ENCODE measurements at regions not wholly inside any gene's neighbourhood (a gene's known extent, or its start where the extent isn't known, plus 50 kb on each side); places are given as distances from the start of the nearest gene placed in this dataset.

DNA sequence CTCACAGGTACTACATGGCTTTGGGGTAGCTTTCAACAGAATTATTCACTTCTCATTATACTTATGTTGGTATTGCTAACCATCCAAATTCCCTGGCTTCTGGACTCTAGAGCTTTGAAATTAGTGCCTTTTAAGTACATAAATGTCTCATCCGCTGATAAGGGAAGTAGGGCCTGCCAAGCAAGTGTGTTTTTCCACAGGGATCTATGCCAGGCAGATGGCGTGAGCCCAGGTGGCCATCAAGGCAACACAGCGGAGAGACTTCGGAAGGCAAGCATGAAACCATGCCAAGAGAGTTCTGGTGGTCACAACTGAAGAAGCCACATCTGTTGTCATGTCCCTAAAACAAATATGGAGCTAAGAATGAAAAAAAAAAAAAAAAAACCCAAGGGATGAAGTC is 503.1 kb upstream of the LCORL start:
- TF ChIP-seq EZH2phosphoT487 (IDR thresholded peaks at IDR 0.05; ENCODE audit: borderline replicate concordance, low read depth) = no peak
- TF ChIP-seq, protein P1, sequence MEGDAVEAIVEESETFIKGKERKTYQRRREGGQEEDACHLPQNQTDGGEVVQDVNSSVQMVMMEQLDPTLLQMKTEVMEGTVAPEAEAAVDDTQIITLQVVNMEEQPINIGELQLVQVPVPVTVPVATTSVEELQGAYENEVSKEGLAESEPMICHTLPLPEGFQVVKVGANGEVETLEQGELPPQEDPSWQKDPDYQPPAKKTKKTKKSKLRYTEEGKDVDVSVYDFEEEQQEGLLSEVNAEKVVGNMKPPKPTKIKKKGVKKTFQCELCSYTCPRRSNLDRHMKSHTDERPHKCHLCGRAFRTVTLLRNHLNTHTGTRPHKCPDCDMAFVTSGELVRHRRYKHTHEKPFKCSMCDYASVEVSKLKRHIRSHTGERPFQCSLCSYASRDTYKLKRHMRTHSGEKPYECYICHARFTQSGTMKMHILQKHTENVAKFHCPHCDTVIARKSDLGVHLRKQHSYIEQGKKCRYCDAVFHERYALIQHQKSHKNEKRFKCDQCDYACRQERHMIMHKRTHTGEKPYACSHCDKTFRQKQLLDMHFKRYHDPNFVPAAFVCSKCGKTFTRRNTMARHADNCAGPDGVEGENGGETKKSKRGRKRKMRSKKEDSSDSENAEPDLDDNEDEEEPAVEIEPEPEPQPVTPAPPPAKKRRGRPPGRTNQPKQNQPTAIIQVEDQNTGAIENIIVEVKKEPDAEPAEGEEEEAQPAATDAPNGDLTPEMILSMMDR (IDR thresholded peaks at IDR 0.05) = no peak
- TF ChIP-seq POLR2AphosphoS5 (IDR thresholded peaks at IDR 0.05; ENCODE audit: low read depth, low read length) = no peak
- TF ChIP-seq CHD2 (IDR thresholded peaks at IDR 0.05; ENCODE audit: low read length, partially characterized antibody) = no peak
- TF ChIP-seq MAX (IDR thresholded peaks at IDR 0.05; ENCODE audit: low read depth) = no peak
- no peak for TF ChIP-seq EP300 (IDR thresholded peaks at IDR 0.05; ENCODE audit: borderline replicate concordance in 1 of 2, low read depth in 1 of 2, low read length in 1 of 2)
- no peak for TF ChIP-seq GABPA (IDR thresholded peaks at IDR 0.05; ENCODE audit: low read depth)
- no peak for TF ChIP-seq USF2 (IDR thresholded peaks at IDR 0.05; ENCODE audit: borderline replicate concordance, low read depth, low read length)
- TF ChIP-seq TAF1 (IDR thresholded peaks at IDR 0.05; ENCODE audit: borderline replicate concordance, low read depth, low read length) = no peak
- TF ChIP-seq TEAD4 (IDR thresholded peaks at IDR 0.05; ENCODE audit: borderline replicate concordance, insufficient read depth) = no peak

Measured in SK-N-SH (cell line).